Endothelial cell of umbilical vein (primary cell): ENCODE measurements at regions not wholly inside any gene's neighbourhood (a gene's known extent, or its start where the extent isn't known, plus 50 kb on each side); places are given as distances from the start of the nearest gene placed in this dataset.

Experiments used
- EZH2 ChIP-seq: IDR thresholded peaks from 2 replicates; pipeline ENCODE4 v1.6.1; 2012; ENCODE audit warnings: borderline replicate concordance, low read depth, mild to moderate bottlenecking, moderate library complexity, low read length, inconsistent platforms; ENCODE audit not compliant: severe bottlenecking
- JUN ChIP-seq: IDR thresholded peaks from 2 replicates; pipeline ENCODE4 v1.6.1; 2011; ENCODE audit warnings: borderline replicate concordance, low read depth; ENCODE audit not compliant: insufficient read length, insufficient read depth
- MAX ChIP-seq: IDR thresholded peaks from 2 replicates; pipeline ENCODE4 v1.6.1; 2011; ENCODE audit not compliant: insufficient read depth, insufficient read length
- MYC ChIP-seq: IDR thresholded peaks from one replicate; pipeline ENCODE4 v1.6.1; 2011; ENCODE audit warnings: mild to moderate bottlenecking, low read depth, low read length
- POLR2A ChIP-seq: IDR thresholded peaks from 2 replicates; pipeline ENCODE4 v1.6.1; 2012; ENCODE audit warnings: low read depth, mild to moderate bottlenecking, control low read depth, low read length
- POLR2AphosphoS5 ChIP-seq: IDR thresholded peaks from 2 replicates; pipeline ENCODE4 v1.6.1; 2012; ENCODE audit warnings: low read depth, mild to moderate bottlenecking, control low read depth, low read length, moderate library complexity; ENCODE audit not compliant: insufficient read depth
- TF ChIP-seq, protein P1 (sequence below), 2 donors: IDR thresholded peaks; 1 replicate in 1 of 2; 2 replicates in 1 of 2; pipeline ENCODE4 v1.5.1; 2011; ENCODE audit warnings: low read length in 2 of 2, mild to moderate bottlenecking in 2 of 2, moderate library complexity in 2 of 2, control low read depth in 1 of 2, inconsistent platforms in 1 of 2, low read depth in 1 of 2; ENCODE audit not compliant: insufficient read depth in 1 of 2; ENCODE audit errors: extremely low read depth in 1 of 2

DNA sequence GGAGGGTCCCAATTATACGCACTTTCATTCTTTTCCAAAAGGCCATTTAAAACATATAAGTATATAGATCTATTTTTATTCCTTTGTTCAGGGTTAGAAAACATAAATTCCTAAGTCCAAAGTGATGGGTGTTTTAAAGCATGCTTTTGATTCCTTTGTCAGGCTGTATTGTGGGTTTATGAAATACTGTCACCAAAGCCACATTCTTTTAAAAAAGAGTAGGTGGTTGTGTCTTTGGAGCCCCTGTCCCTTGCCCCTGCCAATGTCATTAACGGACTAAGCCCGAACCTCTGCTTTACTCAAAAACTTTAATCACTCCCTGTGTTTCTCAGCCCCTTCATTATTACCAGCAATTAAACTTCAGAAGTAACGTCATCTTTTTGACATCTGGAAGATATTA is 104.9 kb upstream of the APCDD1 start:
- TF ChIP-seq, protein P1, sequence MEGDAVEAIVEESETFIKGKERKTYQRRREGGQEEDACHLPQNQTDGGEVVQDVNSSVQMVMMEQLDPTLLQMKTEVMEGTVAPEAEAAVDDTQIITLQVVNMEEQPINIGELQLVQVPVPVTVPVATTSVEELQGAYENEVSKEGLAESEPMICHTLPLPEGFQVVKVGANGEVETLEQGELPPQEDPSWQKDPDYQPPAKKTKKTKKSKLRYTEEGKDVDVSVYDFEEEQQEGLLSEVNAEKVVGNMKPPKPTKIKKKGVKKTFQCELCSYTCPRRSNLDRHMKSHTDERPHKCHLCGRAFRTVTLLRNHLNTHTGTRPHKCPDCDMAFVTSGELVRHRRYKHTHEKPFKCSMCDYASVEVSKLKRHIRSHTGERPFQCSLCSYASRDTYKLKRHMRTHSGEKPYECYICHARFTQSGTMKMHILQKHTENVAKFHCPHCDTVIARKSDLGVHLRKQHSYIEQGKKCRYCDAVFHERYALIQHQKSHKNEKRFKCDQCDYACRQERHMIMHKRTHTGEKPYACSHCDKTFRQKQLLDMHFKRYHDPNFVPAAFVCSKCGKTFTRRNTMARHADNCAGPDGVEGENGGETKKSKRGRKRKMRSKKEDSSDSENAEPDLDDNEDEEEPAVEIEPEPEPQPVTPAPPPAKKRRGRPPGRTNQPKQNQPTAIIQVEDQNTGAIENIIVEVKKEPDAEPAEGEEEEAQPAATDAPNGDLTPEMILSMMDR (IDR thresholded peaks at IDR 0.05; ENCODE audit: extremely low read depth in 1 of 2, insufficient read depth in 1 of 2, low read depth in 1 of 2, low read length in 2 of 2) = no peak
- no peak for TF ChIP-seq POLR2A
- TF ChIP-seq EZH2 = no peak
- TF ChIP-seq MYC = no peak
- TF ChIP-seq MAX = no peak
- no peak for TF ChIP-seq JUN
- TF ChIP-seq POLR2AphosphoS5 = no peak
